OCI-LY1 (cell line): ENCODE measurements at regions not wholly inside any gene's neighbourhood (a gene's known extent, or its start where the extent isn't known, plus 50 kb on each side); places are given as distances from the start of the nearest gene placed in this dataset.

Source experiments
- H2AFZ ChIP-seq: fragments of 200-600 bp; sonication (generic), shearing (Covaris generic); 2 replicates; pipeline ENCODE4 v1.6.0; 2014; ENCODE audit warnings: antibody characterized with exemption, mild to moderate bottlenecking, low read length
- H3F3A ChIP-seq: fragments of 200-600 bp; sonication (generic), shearing (Covaris generic); 2 replicates; pipeline ENCODE4 v1.6.0; 2014; ENCODE audit warnings: mild to moderate bottlenecking, antibody characterized with exemption, low read length, moderate library complexity; ENCODE audit not compliant: insufficient read depth
- H3K27ac ChIP-seq: fragments of 200-600 bp; sonication (generic); 2 replicates; pipeline ENCODE4 v1.5.1; 2014; ENCODE audit warnings: low read length, mixed run types, mild to moderate bottlenecking, low read depth; ENCODE audit not compliant: poor library complexity, severe bottlenecking
- H3K27me3 ChIP-seq: fragments of 200-600 bp; sonication (generic); 2 replicates; pipeline ENCODE4 v1.6.0; 2014; ENCODE audit warnings: antibody characterized with exemption, mild to moderate bottlenecking, low read length, moderate library complexity; ENCODE audit not compliant: insufficient read depth
- H3K36me3 ChIP-seq: fragments of 200-600 bp; sonication (generic); 2 replicates; pipeline ENCODE4 v1.6.1; 2014; ENCODE audit warnings: mild to moderate bottlenecking, antibody characterized with exemption, low read length, moderate library complexity, mixed read lengths; ENCODE audit not compliant: insufficient read depth
- H3K4me1 ChIP-seq: fragments of 200-600 bp; sonication (generic); 2 replicates; pipeline ENCODE4 v1.5.1; 2014; ENCODE audit warnings: mild to moderate bottlenecking, low read length, moderate library complexity; ENCODE audit not compliant: insufficient read depth, severe bottlenecking
- H3K4me2 ChIP-seq: fragments of 200-600 bp; sonication (generic), shearing (Covaris generic); 2 replicates; pipeline ENCODE4 v1.6.1; 2014; ENCODE audit warnings: low read length
- H3K4me3 ChIP-seq: fragments of 200-600 bp; sonication (generic); 2 replicates; pipeline ENCODE4 v1.5.1; 2014; ENCODE audit warnings: low read length, low read depth, mild to moderate bottlenecking, mixed read lengths; ENCODE audit not compliant: poor library complexity, severe bottlenecking
- H3K79me2 ChIP-seq: fragments of 200-600 bp; shearing (Covaris generic); 2 replicates; pipeline ENCODE4 v1.6.1; 2016; ENCODE audit warnings: mixed run types, low read length, mixed read lengths; ENCODE audit not compliant: insufficient read depth
- H3K9ac ChIP-seq: fragments of 200-600 bp; sonication (generic), shearing (Covaris generic); 2 replicates; pipeline ENCODE4 v1.6.1; 2014; ENCODE audit warnings: mild to moderate bottlenecking, low read length, mixed read lengths
- H3K9me2 ChIP-seq: fragments of 200-600 bp; sonication (generic), shearing (Covaris generic); 2 replicates; pipeline ENCODE4 v1.6.1; 2014; ENCODE audit warnings: low read depth, mild to moderate bottlenecking, low read length, mixed read lengths
- H3K9me3 ChIP-seq: fragments of 200-600 bp; shearing (Covaris generic); 2 replicates; pipeline ENCODE4 v1.6.1; 2014; ENCODE audit warnings: low read length, mixed read lengths
- H4K20me1 ChIP-seq: fragments of 200-600 bp; sonication (generic), shearing (Covaris generic); 2 replicates; pipeline ENCODE4 v1.6.0; 2016; ENCODE audit warnings: mild to moderate bottlenecking, low read length; ENCODE audit not compliant: insufficient read depth
- EZH2 ChIP-seq: fragments of 200-600 bp; sonication (generic), shearing (Covaris generic); IDR thresholded peaks from 2 replicates; pipeline ENCODE4 v1.8.0; 2017; ENCODE audit warnings: borderline replicate concordance, mixed run types, mild to moderate bottlenecking, antibody characterized with exemption, low read length, moderate library complexity, mixed read lengths
- TF ChIP-seq, protein P1 (sequence below): fragments of 200-600 bp; sonication (generic), shearing (Covaris generic); IDR thresholded peaks from 2 replicates; pipeline ENCODE4 v1.5.1; 2017; ENCODE audit warnings: mild to moderate bottlenecking, antibody characterized with exemption, low read length, moderate library complexity, mixed read lengths

DNA sequence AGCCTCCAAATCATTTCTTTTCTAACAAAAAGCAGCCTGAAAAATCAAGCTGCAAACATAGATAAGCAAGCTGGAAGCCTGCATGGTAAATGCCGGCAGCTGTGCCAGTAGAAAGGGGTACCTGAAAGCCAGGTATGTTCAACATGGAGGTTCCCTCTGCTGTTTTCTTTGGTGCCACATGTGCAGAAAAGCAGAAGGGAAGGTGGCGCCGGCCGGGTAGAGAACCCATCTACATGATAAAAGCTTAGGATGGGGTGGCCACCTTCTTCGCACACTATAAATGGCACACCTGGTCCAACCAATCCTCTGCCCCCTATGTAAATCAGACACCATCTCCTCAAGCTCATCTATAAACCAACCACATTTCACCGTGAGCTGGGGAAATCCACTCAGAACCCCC, 268.9 kb upstream of the IRX2 start:
- no peak overlapping the region for H3K9ac ChIP-seq
- H3K4me3 ChIP-seq, result no peak overlapping the region
- no peaks in the 10 kb centered on the region for H3K27me3 ChIP-seq
- no peak for TF ChIP-seq EZH2
- TF ChIP-seq, protein P1, sequence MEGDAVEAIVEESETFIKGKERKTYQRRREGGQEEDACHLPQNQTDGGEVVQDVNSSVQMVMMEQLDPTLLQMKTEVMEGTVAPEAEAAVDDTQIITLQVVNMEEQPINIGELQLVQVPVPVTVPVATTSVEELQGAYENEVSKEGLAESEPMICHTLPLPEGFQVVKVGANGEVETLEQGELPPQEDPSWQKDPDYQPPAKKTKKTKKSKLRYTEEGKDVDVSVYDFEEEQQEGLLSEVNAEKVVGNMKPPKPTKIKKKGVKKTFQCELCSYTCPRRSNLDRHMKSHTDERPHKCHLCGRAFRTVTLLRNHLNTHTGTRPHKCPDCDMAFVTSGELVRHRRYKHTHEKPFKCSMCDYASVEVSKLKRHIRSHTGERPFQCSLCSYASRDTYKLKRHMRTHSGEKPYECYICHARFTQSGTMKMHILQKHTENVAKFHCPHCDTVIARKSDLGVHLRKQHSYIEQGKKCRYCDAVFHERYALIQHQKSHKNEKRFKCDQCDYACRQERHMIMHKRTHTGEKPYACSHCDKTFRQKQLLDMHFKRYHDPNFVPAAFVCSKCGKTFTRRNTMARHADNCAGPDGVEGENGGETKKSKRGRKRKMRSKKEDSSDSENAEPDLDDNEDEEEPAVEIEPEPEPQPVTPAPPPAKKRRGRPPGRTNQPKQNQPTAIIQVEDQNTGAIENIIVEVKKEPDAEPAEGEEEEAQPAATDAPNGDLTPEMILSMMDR, result no peak
- no peaks in the 10 kb centered on the region for H3K4me1 ChIP-seq
- no peaks in the 10 kb centered on the region for H3K79me2 ChIP-seq
- H3K36me3 ChIP-seq, result no peaks in the 10 kb centered on the region
- H3K27ac ChIP-seq, result no peak overlapping the region
- H3F3A ChIP-seq, result no peaks in the 10 kb centered on the region
- no peaks in the 10 kb centered on the region for H3K9me2 ChIP-seq
- no peaks in the 10 kb centered on the region for H3K9me3 ChIP-seq
- no peak overlapping the region for H3K4me2 ChIP-seq
- no peak overlapping the region for H2AFZ ChIP-seq
- no peaks in the 10 kb centered on the region for H4K20me1 ChIP-seq

DNA sequence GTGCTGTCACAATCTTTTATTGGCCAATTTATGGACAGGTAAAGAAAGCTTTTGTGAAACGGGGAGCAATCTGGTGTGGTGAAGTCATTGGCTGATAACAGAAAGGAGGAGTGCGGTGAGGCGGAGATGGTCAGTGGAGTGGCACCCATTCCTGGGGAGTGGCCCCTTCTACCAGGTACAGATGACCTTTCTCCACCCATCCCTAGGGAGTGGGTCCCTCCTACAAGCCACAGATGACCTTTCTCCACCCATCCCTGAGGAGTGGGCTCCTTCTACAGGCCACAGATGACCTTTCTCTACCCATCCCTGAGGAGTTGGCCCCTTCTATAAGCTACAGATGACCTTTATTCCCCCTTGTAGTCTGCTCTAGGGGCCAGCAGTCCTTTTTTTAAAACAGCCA, 267.6 kb upstream of the IRX2 start:
- Histone ChIP-seq H3F3A (no peaks in the 10 kb centered on the region), H3K27ac (no peak overlapping the region), H3K36me3 (no peaks in the 10 kb centered on the region), H3K79me2 (no peaks in the 10 kb centered on the region), H3K4me1 (no peaks in the 10 kb centered on the region), H3K9ac (no peak overlapping the region), H4K20me1 (no peaks in the 10 kb centered on the region), H2AFZ (no peak overlapping the region), H3K9me3 (no peaks in the 10 kb centered on the region), H3K27me3 (no peaks in the 10 kb centered on the region), H3K9me2 (no peaks in the 10 kb centered on the region), H3K4me2 (no peak overlapping the region), H3K4me3 (no peak overlapping the region)
- no peak for TF ChIP-seq EZH2
- TF ChIP-seq, protein P1, result no peak

DNA sequence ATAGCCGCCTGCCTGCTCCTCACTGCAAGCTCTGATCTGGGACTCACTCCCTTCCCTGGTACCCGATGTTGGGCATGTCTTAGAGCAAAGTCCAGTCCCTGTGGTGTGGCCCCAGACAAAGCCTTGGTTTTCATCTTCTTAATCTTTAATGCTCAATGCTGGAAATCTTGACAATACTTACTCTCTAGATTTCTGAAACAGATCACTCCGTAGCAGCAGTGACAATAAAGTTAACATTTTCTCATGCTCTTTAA, 260.2 kb upstream of the IRX2 start:
- no peak overlapping the region for H3K27ac ChIP-seq
- no peaks in the 10 kb centered on the region for H3F3A ChIP-seq
- no peak overlapping the region for H2AFZ ChIP-seq
- H3K36me3 ChIP-seq, result no peaks in the 10 kb centered on the region
- no peaks in the 10 kb centered on the region for H3K9me2 ChIP-seq
- no peak overlapping the region for H3K9ac ChIP-seq
- H3K4me1 ChIP-seq, result no peaks in the 10 kb centered on the region
- TF ChIP-seq, protein P1, result no peak
- no peak for TF ChIP-seq EZH2
- H3K27me3 ChIP-seq, result no peaks in the 10 kb centered on the region
- H4K20me1 ChIP-seq, result no peaks in the 10 kb centered on the region
- H3K4me2 ChIP-seq, result no peak overlapping the region
- H3K4me3 ChIP-seq, result no peak overlapping the region
- no peaks in the 10 kb centered on the region for H3K9me3 ChIP-seq
- no peaks in the 10 kb centered on the region for H3K79me2 ChIP-seq
